Activated naive CD4-positive, alpha-beta T cell treated with anti-CD3 and anti-CD28 coated beads, Interleukin-2, amount 10 ng/mL, durations not matched to agents 7 days and 5 days (primary cell): ENCODE measurements at regions not wholly inside any gene's neighbourhood (a gene's known extent, or its start where the extent isn't known, plus 50 kb on each side); places are given as distances from the start of the nearest gene placed in this dataset.

Experiments used
- CTCF ChIA-PET: fragments of 350-600 bp; sonication (Branson Sonifier 250); formaldehyde crosslinking; loops from one replicate; lab custom pipeline; 2021; ENCODE audit warnings: antibody characterized with exemption; lab: Charles Lee
- DNase-seq: peaks from one replicate; pipeline ENCODE4 v3.0.0-alpha.2; 2020
- H3K27ac Mint-ChIP-seq: one replicate; pipeline ENCODE4 v1.8.0; 2021; ENCODE audit warnings: mild to moderate bottlenecking, moderate library complexity, mixed read lengths
- H3K27me3 Mint-ChIP-seq: one replicate; pipeline ENCODE4 v1.8.0; 2021; ENCODE audit warnings: mild to moderate bottlenecking, mixed read lengths
- H3K36me3 Mint-ChIP-seq: one replicate; pipeline ENCODE4 v1.8.0; 2021; ENCODE audit warnings: mixed read lengths
- H3K4me1 Mint-ChIP-seq: one replicate; pipeline ENCODE4 v1.8.0; 2021; ENCODE audit warnings: mixed read lengths
- H3K4me3 Mint-ChIP-seq: one replicate; pipeline ENCODE4 v1.8.0; 2021; ENCODE audit warnings: mild to moderate bottlenecking, moderate library complexity, mixed read lengths
- H3K9me3 Mint-ChIP-seq: one replicate; pipeline ENCODE4 v1.8.0; 2021; ENCODE audit warnings: mixed read lengths

DNA sequence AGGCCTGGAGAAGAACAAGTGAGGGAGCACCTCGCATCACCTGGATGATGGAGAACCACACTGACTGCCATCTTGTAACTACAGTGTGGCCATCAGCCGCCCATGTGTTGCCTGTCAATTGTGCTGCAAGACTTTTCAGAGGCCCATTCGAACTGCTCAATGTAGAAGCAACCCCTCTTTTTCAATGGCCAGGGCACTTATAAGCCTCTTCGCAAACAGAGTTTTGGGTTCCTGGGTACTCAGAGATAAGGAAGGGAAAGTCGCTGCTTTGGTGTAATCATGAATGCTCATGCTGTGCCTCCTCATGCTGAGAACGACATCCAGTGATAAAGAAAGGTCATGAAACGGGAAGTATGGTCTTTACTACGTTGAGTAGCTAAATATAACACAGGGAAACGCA is 143.9 kb upstream of the SLC39A10 start:
- Mint-ChIP-seq H3K36me3 (peaks cover 29% of the 10 kb centered on the region), H3K4me1 (peaks cover 15% of the 10 kb centered on the region), H3K4me3 (no peak overlapping the region), H3K27ac (no peak overlapping the region), H3K27me3 (no peaks in the 10 kb centered on the region), H3K9me3 (peaks cover 22% of the 10 kb centered on the region)
- DNase-seq = no peak
- CTCF ChIA-PET = no interaction called here

DNA sequence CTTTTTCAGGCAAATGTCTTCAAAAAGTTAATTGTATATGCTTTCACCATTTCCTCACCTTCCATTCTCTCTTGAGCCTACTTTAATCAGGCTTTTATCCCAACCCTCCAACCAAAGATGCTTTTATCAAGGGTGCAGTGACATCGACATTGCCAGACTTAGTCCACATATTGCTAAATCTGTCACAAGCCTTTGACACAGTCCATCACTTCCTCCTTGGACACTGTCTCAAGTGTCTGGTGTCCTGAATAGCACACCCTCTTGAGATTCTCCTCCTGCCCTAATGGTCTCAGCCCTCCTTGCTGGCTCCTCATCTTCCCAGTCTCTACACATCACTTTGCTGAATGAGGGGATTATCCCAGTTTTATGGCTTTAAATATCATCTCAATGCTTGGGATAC is 147.5 kb upstream of the SLC39A10 start:
- Mint-ChIP-seq H3K4me1 (no peaks in the 10 kb centered on the region), H3K4me3 (no peak overlapping the region), H3K36me3 (peaks cover 27% of the 10 kb centered on the region), H3K9me3 (peaks cover 22% of the 10 kb centered on the region), H3K27me3 (no peaks in the 10 kb centered on the region), H3K27ac (no peak overlapping the region)
- CTCF ChIA-PET = interaction anchor here (0.6 to 1.2 kb wide), 3 partner anchors 16 to 569 kb away, joined by 3 read pairs; no protein-coding TSS in a partner anchor
- no peak for DNase-seq

DNA sequence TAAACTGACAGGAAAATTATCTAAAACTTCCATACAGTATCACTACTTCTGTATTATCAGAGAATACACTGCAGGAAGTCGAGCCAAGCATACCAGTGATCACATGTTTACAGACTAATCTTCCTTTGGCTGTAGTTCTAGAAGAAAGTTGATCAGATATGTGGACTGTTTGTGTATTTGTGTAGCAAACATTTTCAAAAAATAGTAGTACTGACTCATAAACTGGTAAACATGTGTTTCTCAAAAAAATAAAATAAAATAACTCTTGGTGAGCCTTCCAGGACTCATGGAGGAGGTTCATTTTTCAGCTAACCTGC is 148.9 kb upstream of the SLC39A10 start:
- no peaks in the 10 kb centered on the region for H3K4me1 Mint-ChIP-seq
- DNase-seq = no peak
- H3K27ac Mint-ChIP-seq = no peak overlapping the region
- CTCF ChIA-PET = interaction anchor here (0.7 to 1.4 kb wide), 2 partner anchors 10 to 289 kb away, joined by 3 to 4 read pairs; no protein-coding TSS in a partner anchor
- H3K36me3 Mint-ChIP-seq = peaks cover 28% of the 10 kb centered on the region
- no peak overlapping the region for H3K4me3 Mint-ChIP-seq
- no peaks in the 10 kb centered on the region for H3K27me3 Mint-ChIP-seq
- H3K9me3 Mint-ChIP-seq = peaks cover 22% of the 10 kb centered on the region

DNA sequence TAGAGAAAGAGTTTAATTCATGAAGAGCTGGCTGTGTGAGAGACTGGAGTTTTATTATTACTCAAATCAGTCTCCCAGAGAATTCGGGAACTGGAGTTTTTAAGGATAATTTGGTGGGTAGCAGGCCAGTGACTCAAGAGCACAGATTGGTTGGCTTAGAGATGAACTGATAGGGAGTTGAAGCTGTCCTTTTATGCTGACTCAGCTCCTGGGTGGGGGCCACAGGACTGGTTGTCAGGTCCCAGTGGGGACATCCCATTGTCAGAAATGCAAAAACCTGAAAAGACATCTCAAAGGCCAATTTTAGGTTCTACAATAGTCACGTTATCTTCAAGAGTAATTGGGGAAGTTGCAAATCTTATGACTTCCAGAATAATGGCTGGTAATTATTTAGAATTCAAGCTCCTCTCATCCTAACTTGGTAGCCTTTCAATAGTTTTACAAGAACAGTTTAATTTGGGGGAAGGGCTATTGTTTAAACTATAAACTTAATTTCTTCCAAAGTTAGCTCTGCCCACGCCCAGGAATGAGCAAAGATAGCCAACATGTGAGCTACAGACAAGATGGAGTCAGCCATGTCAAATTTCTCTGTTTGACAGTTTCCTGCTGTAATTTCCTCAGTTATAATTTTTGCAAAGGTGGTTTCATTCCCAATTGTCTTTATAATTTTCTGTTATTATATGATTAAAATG is 149.4 kb upstream of the SLC39A10 start:
- H3K4me1 Mint-ChIP-seq = no peaks in the 10 kb centered on the region
- H3K9me3 Mint-ChIP-seq = peaks cover 22% of the 10 kb centered on the region
- CTCF ChIA-PET = interaction anchor here (1.0 to 1.4 kb wide), 2 partner anchors 10 to 152 kb away, joined by 3 to 4 read pairs; no protein-coding TSS in a partner anchor
- no peaks in the 10 kb centered on the region for H3K27me3 Mint-ChIP-seq
- no peak overlapping the region for H3K27ac Mint-ChIP-seq
- no peak overlapping the region for H3K4me3 Mint-ChIP-seq
- H3K36me3 Mint-ChIP-seq = peaks cover 25% of the 10 kb centered on the region
- DNase-seq = no peak

DNA sequence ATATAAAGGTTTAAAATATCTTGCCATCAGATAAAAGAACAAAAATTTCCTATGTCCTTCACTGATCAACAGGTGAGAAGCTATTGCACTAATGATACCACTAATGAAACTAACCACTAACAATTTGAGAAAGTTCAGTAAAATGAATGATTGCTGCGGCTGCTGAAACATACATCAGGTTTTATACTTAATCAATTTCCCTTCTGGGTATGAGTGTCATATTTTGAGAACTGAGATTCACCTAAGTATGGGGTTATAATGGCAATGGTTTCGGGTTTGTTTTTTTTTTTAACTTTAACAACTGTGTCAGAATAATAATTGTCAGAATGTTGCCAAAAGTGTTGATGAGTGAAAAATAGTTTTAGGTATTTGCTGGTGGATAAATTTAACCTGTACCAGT is 151.3 kb upstream of the SLC39A10 start:
- Mint-ChIP-seq H3K4me1 (peaks cover 1% of the 10 kb centered on the region), H3K27me3 (no peaks in the 10 kb centered on the region), H3K9me3 (peaks cover 26% of the 10 kb centered on the region), H3K27ac (no peak overlapping the region), H3K4me3 (no peak overlapping the region), H3K36me3 (peaks cover 23% of the 10 kb centered on the region)
- DNase-seq = no peak
- CTCF ChIA-PET = no interaction called here

DNA sequence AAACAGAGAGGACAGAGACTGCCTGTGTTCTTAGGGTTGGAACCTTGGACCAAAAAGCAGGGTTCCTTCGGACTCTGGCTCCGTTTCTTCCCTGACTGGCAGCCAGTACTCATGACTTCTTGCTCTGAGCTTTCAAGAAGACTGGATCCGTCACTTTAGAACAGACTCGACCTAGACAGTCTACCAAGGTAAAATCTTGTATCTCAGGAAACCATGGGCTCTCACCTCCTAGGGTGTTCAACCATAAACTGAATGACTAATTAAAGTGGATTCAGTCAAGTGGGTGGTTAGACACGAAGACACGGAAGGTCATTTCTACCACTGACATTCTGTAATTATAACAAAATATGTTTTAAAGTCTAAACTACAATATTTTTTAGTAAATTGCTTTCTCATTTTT is 153.8 kb upstream of the SLC39A10 start:
- no peaks in the 10 kb centered on the region for H3K27me3 Mint-ChIP-seq
- CTCF ChIA-PET = interaction anchor here (1.2 kb wide), 1 partner anchor 32 kb away, joined by 3 read pairs; no protein-coding TSS in a partner anchor
- peaks cover 20% of the 10 kb centered on the region for H3K36me3 Mint-ChIP-seq
- no peak for DNase-seq
- peaks cover 21% of the 10 kb centered on the region for H3K4me1 Mint-ChIP-seq
- no peak overlapping the region for H3K4me3 Mint-ChIP-seq
- H3K27ac Mint-ChIP-seq = no peak overlapping the region
- peaks cover 21% of the 10 kb centered on the region for H3K9me3 Mint-ChIP-seq

DNA sequence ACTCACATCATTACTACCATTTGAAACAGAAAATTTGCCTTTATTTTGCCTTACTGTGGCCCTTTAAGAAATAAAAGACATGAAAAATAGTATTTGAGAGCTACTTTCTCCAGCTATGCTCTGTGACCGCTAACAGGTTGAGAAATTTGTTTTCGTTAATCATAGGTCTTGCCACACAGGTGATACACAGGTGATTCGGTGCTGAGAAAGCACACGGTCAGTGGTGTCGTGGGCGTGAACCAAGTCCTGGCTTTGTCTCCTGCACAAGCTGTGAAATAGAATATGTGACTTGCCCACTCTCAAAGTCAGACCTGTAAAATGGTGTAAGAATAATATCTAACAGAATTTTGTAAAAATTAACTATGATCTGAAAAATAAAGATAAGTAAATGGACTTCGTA is 155.3 kb upstream of the SLC39A10 start:
- Mint-ChIP-seq H3K9me3 (peaks cover 15% of the 10 kb centered on the region), H3K27ac (no peak overlapping the region), H3K4me3 (no peak overlapping the region), H3K27me3 (no peaks in the 10 kb centered on the region), H3K4me1 (peaks cover 27% of the 10 kb centered on the region), H3K36me3 (peaks cover 19% of the 10 kb centered on the region)
- CTCF ChIA-PET = interaction anchor here (0.6 kb wide), 1 partner anchor 332 kb away, joined by 3 read pairs; no protein-coding TSS in a partner anchor
- no peak for DNase-seq

DNA sequence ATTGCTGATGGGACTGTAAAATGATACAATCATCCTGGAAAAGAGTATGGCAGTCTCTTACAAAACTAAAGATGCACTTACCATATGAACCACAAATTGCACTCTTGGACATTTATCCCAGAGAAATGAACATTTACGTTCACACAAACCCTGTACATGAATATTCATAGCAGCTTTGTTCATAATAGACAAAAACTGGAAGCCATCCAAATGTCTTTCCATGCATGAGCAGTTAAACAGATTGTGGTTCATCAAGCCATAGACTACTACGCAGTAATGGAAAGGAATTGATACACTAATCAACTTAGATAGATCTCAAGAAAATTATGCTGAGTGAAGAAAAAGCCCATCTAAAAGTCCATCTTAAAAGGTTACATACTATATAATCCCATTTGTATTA is 156.1 kb upstream of the SLC39A10 start:
- Mint-ChIP-seq H3K9me3 (peaks cover 15% of the 10 kb centered on the region), H3K4me3 (no peak overlapping the region), H3K36me3 (peaks cover 21% of the 10 kb centered on the region), H3K4me1 (peaks cover 30% of the 10 kb centered on the region), H3K27ac (no peak overlapping the region), H3K27me3 (no peaks in the 10 kb centered on the region)
- CTCF ChIA-PET = no interaction called here
- DNase-seq = no peak

DNA sequence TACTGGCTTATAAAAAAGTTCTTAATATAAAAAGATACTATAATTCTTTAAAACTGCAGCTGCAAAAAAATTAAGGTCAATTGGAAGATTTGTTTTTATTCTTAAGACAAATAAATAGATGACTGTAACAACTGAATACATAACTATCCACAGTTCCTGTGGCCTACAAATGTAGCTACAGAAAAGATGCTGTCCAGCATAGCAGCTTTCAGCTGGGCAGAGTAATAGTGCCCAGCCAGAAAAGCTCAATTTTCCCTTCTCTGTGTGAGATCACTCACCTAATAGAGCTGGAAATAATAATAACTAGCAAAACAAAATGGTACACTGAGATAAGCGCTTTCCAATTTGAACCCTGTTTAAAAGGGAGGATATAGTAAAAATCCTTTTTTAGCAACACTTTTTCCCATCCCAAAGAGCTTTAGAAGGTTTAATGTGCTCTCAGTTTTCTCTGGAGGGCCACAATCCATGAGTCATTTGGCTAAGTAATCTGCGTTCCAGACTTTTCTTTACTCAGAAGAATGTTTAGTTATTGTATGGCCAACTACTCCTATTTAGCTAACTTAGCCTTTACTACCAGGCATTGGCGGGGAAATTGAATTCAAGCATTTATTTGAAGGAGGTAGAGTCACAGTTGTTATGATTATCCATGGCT is 158.1 kb upstream of the SLC39A10 start:
- H3K27ac Mint-ChIP-seq = no peak overlapping the region
- no peak overlapping the region for H3K4me3 Mint-ChIP-seq
- peaks cover 21% of the 10 kb centered on the region for H3K36me3 Mint-ChIP-seq
- peaks cover 40% of the 10 kb centered on the region for H3K4me1 Mint-ChIP-seq
- CTCF ChIA-PET = interaction anchor here (0.6 to 3.3 kb wide), 12 partner anchors 9 to 570 kb away, joined by 3 to 29 read pairs (median 4); partner anchors contain the start of genes DNAH7 and SLC39A10
- DNase-seq = no peak
- peaks cover 15% of the 10 kb centered on the region for H3K9me3 Mint-ChIP-seq
- H3K27me3 Mint-ChIP-seq = no peaks in the 10 kb centered on the region

DNA sequence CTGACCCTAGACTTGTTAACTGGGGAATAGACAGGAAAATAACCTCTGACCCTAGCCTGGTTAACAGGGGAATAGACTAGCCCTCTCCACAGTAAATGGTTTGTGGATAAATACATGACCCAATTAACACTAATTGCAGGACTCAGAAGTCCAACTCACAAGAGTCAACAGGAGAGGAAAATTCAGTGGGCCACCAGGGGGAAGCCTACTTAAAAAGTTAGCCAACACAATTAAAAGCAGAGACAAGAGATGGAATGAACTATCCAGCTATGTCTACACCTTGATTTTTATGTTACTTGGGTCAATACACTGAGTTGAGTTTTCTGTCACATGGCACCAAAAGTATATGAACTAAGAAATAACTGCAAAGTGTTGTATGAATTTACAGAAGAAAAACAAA is 158.8 kb upstream of the SLC39A10 start:
- Mint-ChIP-seq H3K4me3 (no peak overlapping the region), H3K27me3 (no peaks in the 10 kb centered on the region), H3K27ac (peak overlapping the region; percentile 5), H3K36me3 (peaks cover 24% of the 10 kb centered on the region), H3K4me1 (peaks cover 46% of the 10 kb centered on the region), H3K9me3 (peaks cover 22% of the 10 kb centered on the region)
- DNase-seq = peak; percentile 63
- CTCF ChIA-PET = interaction anchor here (0.6 to 3.3 kb wide), 16 partner anchors 8 to 570 kb away, joined by 3 to 29 read pairs (median 4); partner anchors contain the start of genes DNAH7 and SLC39A10

DNA sequence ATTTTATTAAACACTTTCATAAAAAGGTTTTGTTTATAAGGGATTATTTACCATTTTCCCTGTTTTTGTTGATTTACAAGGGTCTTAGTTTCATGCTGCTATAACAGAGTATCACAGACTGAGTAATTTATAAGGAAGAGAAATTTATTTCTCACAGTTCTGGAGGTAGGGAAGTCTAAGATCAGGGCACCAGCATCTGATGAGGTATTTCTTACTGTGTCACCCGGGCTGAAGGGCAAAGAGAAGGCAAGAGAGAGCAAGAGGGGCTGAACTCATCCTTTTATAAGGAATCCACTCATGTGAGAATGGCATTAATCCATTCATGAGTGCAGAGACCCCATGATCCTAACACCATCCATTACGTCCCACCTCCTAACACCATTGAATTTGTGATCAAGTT is 160.0 kb upstream of the SLC39A10 start:
- Mint-ChIP-seq H3K27me3 (no peaks in the 10 kb centered on the region), H3K4me3 (no peak overlapping the region), H3K36me3 (peaks cover 24% of the 10 kb centered on the region), H3K4me1 (peaks cover 46% of the 10 kb centered on the region), H3K9me3 (peaks cover 23% of the 10 kb centered on the region), H3K27ac (no peak overlapping the region)
- no peak for DNase-seq
- CTCF ChIA-PET = no interaction called here

DNA sequence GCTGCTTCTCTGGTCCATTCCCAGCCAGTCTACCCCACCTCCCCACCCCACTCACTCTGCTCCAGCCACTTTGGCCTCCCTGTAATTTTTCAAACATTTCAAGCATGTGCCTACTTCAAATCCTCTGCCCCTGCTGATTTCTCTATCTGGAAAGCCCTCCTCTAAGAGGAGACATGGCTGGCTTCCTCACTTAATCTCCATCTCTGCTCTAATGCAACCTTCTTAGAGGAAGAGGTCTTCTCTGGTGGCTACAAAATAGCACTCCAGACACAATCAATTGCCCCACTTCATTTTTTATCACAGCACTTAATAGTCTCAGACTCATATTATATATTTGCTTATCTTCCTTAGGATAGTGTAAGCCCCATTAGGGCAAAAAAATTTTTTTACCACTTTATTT is 161.1 kb upstream of the SLC39A10 start:
- CTCF ChIA-PET = no interaction called here
- Mint-ChIP-seq H3K9me3 (peaks cover 20% of the 10 kb centered on the region), H3K4me1 (peaks cover 52% of the 10 kb centered on the region), H3K36me3 (peaks cover 29% of the 10 kb centered on the region), H3K4me3 (no peak overlapping the region), H3K27me3 (no peaks in the 10 kb centered on the region), H3K27ac (no peak overlapping the region)
- no peak for DNase-seq

DNA sequence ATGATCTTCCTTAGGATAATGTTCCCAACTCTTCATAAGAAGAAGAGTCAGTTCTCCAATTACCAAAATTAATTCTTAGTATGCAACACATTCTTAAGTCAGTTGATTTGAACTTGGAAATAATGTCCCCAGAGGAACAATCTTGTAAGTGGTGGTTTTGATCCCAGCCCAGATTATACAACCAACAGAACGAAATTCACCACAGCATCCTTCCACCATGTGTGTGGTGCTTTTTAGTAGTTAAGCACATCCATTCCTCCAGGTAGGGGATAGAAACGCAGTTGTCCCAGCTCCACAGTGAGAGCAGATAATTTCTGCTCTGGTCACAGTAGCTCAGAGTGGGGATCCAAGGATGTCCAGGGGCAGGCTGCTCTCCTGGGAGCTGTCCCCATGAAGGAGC is 161.7 kb upstream of the SLC39A10 start:
- CTCF ChIA-PET = interaction anchor here (0.8 kb wide), 1 partner anchor 165 kb away, joined by 3 read pairs; no protein-coding TSS in a partner anchor
- H3K4me1 Mint-ChIP-seq = peaks cover 48% of the 10 kb centered on the region
- H3K27ac Mint-ChIP-seq = no peak overlapping the region
- no peak for DNase-seq
- H3K36me3 Mint-ChIP-seq = peaks cover 27% of the 10 kb centered on the region
- H3K4me3 Mint-ChIP-seq = no peak overlapping the region
- peaks cover 16% of the 10 kb centered on the region for H3K9me3 Mint-ChIP-seq
- no peaks in the 10 kb centered on the region for H3K27me3 Mint-ChIP-seq

DNA sequence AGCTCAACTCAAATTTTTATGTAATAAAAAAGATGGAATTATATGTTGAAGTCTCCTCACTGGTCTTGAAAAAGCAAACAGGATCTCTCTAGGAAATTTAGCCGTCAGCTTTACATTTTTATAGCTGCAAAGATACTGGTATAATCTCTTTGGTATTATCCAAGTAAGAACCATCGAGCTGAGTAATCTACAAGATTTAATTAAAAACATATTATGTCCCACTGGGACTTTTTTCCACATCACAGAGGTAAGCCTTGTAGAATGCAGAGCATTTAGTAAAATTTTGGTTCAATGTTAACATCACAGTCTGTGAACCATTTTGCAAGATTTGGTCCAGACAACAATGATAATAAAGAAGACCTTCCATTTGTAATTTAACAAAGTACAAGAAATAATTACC is 162.6 kb upstream of the SLC39A10 start:
- peaks cover 28% of the 10 kb centered on the region for H3K36me3 Mint-ChIP-seq
- no peak overlapping the region for H3K4me3 Mint-ChIP-seq
- H3K27me3 Mint-ChIP-seq = no peaks in the 10 kb centered on the region
- DNase-seq = no peak
- peaks cover 14% of the 10 kb centered on the region for H3K9me3 Mint-ChIP-seq
- H3K4me1 Mint-ChIP-seq = peaks cover 46% of the 10 kb centered on the region
- CTCF ChIA-PET = interaction anchor here (1.2 to 1.3 kb wide), 2 partner anchors 39 to 173 kb away, joined by 3 read pairs; no protein-coding TSS in a partner anchor
- H3K27ac Mint-ChIP-seq = no peak overlapping the region
